B cell (primary cell): ENCODE measurements at regions not wholly inside any gene's neighbourhood (a gene's known extent, or its start where the extent isn't known, plus 50 kb on each side); places are given as distances from the start of the nearest gene placed in this dataset.

Experiments used
- EZH2 ChIP-seq: IDR thresholded peaks from 2 replicates; pipeline ENCODE4 v1.6.1; 2012; ENCODE audit warnings: borderline replicate concordance, low read depth, mild to moderate bottlenecking, moderate library complexity, low read length; ENCODE audit not compliant: insufficient read depth, poor library complexity, severe bottlenecking
- TF ChIP-seq, protein P1 (sequence below): fragments of 200-600 bp; IDR thresholded peaks from one replicate; pipeline ENCODE4 v1.8.0; 2022; ENCODE audit warnings: antibody characterized with exemption, mild to moderate bottlenecking

DNA sequence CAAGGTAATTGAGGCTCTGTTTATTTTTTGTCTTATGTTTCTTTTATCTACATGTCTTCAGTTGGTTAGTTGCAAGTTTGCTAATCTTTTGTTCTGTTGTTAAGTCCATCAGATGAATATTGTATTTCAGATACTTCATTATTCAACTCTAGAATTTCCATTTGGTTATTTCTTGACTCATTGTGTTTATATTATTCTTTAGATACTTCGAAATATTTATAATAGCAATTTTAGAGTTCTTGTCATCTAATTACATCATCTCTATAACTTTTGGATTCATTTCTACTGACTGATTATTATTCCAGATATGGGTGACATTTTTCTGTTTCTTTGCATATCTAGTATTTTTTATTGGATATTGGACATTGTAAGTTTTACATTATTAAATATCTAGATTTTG lies 405.6 kb downstream of the PLPP3 start:
- TF ChIP-seq, protein P1, sequence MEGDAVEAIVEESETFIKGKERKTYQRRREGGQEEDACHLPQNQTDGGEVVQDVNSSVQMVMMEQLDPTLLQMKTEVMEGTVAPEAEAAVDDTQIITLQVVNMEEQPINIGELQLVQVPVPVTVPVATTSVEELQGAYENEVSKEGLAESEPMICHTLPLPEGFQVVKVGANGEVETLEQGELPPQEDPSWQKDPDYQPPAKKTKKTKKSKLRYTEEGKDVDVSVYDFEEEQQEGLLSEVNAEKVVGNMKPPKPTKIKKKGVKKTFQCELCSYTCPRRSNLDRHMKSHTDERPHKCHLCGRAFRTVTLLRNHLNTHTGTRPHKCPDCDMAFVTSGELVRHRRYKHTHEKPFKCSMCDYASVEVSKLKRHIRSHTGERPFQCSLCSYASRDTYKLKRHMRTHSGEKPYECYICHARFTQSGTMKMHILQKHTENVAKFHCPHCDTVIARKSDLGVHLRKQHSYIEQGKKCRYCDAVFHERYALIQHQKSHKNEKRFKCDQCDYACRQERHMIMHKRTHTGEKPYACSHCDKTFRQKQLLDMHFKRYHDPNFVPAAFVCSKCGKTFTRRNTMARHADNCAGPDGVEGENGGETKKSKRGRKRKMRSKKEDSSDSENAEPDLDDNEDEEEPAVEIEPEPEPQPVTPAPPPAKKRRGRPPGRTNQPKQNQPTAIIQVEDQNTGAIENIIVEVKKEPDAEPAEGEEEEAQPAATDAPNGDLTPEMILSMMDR: no peak
- no peak for TF ChIP-seq EZH2
